HG02588 (cell line): ENCODE measurements at regions not wholly inside any gene's neighbourhood (a gene's known extent, or its start where the extent isn't known, plus 50 kb on each side); places are given as distances from the start of the nearest gene placed in this dataset.
"Not testable (repeated sequence)": the region's sequence is repeated elsewhere in the genome, so short reads cannot be mapped to it uniquely, and the experiment has no call there.

Experiments used
- ATAC-seq: cut with Tn5 transposase; IDR thresholded peaks from one replicate; pipeline ENCODE4 v1.9.1; 2021; ENCODE audit warnings: mild to moderate bottlenecking, moderate library complexity; ENCODE audit not compliant: unreplicated experiment

DNA sequence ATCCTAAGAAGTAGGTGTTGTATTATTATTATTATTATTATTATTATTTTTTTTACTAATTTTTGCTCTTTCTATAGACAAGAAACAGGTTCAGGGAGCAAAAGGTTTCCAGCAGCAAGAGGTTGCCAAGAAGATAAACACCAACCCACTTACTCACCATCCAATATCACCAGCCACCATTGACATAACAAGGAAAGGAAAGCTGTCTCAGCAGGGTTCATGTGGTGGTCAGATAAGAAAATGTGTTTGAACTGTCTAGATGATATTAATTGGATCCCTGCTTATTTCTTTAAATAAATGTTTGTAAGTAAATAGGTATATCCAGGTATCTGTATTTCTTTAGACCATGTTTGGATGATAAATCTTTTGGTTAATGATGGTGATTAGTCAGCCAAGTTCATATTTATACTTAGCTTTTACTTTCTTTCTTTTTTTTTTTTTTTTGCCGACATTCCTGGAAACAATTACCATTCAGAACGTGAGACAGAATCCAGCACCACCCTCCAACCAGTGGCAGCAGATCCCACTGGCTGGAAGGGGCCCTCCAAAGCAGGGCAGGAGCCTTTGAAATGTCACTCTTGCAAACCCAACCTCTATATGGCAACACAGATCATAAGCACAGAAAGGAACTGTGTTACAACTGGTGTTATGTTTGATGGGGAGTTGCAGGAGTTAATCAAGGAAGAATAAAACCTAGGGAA lies 139.2 kb upstream of the ECI2 start:
- no peak for ATAC-seq

DNA sequence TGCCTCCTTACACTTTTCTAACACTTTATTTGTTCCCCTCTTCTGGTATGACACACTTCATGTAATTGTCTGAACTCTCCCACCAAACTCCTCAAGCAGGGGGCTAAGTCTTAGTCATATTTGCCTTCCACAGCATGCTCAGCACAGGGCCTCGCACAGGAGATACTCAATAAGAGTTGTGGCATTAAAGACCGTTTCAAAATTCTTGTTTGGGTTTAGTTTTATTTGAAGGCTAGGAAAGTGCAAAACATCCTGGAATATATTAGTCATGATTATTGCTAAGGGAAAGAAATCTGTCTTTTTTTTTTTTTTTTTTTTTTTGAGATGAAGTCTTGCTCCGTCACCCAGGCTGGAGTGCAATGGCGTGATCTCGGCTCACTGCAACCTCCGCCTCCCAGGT lies 137.6 kb upstream of the ECI2 start:
- ATAC-seq = no peak

DNA sequence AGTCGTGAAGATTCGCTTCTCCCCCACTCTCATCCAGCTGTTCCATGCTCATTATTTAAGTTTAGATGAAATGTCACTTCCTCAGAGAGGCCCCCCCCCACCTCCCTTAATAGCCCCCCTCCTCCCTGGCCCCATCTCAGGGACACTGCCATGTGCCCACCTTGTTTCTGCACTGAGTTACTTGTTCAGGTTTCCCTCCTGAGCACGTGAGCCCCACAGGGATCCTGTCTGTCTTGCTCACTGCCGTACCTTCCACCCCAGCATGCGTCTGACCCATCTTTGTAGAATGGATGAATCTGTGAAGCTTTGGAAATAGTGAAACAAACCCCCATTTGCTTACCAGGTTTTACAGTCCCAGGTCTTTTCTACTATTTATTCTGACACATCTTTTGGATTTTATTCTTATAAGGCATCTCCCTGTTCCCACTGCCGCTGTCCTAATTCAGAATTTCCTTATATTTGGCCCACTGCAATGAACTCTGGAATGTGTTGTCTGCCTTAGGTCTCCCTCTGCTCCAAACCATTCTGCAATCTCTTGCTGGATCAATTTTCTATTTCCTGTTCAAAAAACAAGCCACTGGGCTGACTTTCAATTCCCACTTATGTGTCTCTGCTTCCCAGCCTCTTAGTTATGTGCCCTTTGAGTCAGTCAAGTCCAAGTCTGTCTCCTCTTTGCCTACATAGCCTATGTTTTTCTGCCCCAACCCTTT lies 136.5 kb upstream of the ECI2 start:
- ATAC-seq = no peak

DNA sequence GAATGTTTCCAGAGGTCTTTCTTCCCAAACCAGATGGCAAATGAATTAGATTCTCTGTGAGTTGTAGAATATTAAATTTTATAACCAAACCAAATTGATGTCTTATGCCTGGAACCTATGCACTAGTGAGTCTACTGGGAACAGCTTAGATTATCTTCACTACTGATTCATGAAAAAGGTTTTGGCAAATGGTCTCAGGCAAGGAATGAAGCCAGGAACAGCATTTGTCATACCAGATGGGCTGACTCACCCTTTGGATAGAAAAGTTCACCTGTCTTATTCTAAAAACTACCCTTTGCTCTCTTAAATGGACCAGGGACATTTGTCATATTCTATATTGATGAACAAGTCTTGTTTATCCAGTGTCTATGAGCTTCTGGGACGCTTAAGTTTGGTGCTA lies 135.4 kb upstream of the ECI2 start:
- no peak for ATAC-seq

DNA sequence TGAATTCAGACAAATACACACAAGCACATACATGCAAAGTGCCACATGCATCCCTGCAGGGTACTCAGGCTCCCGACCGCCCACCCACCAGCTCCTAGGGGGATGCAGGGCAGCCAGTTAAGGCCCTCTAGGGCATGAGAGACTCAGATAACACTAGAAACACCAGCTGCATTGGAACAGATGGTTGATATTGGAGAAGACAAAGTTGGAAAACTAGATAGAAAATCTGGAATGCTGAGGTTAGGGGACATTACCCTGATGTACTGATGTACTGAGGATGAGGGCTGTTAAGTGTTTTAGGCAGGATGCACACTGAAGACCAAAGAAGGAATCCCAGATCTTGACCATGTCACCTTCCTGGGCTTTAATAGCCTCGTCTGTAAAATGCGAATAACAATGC lies 134.6 kb upstream of the ECI2 start:
- no peak for ATAC-seq

DNA sequence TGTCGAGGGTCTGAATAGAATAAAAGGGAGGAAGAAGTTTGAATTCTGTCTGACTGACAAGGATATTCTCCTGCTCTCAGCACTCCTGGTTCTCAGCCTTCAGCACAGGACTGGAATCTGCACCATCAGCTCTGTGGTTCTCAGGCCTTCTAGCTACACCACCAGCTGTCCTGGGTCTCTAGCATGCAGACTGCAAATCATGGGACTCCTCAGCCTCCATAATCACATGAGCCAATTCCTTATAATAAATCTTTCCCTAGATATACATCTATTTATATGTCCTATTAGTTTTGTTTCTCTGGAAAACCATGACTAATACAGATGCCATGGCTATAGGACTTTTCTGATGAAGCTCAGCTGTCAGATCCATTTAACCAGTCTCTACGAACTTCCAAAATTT lies 132.8 kb upstream of the ECI2 start:
- ATAC-seq = no peak

DNA sequence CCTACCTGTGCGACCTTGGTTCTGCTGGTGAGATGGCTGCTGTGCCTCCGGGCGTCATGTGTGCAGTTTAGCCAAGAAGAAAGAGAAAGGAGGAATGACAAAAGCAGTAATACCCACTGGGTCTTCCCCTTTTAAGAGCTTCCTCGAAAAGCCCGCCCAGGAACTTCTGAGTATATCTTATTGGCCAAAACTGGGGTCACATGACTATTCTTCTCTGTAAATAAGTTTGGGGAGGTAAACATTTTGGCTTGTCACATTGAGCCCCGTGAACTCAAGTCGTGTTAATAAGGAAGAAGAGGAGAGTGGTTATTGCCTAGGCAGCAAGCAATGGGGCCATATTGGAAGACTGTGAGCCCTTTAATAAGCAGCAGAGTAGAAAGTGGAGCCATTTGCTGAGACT lies 130.4 kb upstream of the ECI2 start:
- no peak for ATAC-seq

DNA sequence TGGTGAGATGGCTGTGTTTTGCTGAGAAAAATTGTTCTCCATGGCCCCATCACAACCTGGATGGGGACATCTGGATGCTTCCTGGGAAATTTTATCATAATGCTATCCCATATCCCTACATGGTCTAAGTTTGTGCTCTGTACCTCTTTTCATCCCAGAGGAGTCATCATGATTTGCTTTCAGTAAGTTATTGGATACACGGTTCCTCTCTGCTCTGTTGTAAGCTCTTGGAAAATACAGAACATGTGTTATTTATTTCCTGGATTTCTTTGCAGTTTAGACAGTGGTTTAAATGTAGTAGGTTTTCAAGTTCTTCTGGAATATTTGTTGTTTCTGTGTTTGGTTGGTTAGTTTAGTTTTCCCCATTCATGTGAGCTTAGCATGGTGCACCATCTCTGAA lies 129.2 kb upstream of the ECI2 start:
- ATAC-seq = no peak

DNA sequence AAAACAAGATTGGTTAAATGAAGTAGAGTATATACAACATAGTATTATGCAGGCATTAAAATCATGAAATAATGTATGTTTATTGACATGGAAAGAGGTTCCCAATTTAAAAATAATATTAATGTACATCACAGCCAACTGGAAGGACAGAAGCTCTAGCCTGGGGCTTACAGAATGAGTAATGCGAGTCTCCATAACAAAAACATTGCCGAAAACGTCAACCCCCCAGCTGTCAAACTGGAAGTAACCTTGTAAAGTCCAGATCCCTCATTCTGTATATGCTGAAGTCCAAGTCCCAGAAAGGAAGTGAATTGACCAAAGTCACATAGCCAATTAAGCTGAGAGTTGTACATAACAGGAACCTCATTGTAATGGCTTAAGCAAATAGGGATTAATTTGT lies 128.7 kb upstream of the ECI2 start:
- ATAC-seq = no peak

DNA sequence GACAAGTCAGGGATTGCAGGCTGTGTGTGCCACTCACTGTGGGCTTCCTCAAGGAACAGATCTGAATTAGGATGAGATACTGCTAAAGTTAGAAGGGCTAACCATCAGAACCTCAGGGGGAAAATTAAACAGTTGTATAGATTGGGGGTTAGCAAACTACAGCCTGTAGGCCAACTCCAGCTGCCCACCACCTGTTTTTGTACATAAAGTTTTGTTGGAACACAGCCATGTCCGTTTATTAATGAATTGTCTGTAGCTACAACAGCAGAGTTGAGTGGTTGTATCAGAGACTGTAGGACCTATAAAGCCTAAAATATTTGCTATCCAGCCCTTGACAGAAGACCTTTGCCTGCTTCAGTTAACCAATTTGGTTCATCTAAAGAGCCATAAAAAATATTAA lies 127.2 kb upstream of the ECI2 start:
- no peak for ATAC-seq

DNA sequence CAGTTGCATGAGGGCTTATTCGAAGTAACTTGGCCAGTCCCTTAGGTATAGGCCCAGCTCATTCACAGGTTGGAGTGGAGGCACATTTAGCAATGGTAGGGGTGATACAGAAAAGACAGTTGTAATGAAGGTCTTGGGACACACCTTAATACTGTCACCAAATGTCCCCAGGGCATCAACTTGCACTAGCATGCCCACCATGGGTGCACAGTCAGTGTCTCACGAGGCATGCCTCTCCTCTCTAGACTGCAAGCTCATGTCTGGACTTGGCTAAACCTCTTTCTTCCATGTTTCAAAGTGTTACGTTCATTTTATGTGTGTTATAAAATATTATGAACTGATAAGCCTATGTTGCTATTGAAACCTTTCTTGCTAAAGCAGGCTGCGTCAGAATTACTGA lies 124.0 kb upstream of the ECI2 start:
- no peak for ATAC-seq

DNA sequence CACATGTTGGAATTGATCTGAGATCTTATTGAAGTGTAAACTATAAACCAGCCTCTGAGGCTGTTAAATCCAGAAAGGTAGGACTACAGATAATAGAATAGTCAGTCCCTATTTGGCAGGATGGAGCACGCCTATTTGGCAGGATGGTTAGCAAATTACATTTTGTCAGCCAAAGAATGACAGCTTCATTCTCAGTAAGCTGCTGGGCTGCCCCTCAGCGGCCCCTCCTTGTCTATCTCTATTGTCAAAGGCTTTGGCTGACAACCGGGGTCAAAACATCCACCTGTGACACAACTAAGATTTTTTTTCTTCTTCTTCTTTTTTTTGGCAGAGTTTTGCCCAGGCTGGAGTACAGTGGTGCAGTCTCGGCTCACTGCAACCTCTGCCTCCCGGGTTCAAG lies 123.4 kb upstream of the ECI2 start:
- no peak for ATAC-seq

DNA sequence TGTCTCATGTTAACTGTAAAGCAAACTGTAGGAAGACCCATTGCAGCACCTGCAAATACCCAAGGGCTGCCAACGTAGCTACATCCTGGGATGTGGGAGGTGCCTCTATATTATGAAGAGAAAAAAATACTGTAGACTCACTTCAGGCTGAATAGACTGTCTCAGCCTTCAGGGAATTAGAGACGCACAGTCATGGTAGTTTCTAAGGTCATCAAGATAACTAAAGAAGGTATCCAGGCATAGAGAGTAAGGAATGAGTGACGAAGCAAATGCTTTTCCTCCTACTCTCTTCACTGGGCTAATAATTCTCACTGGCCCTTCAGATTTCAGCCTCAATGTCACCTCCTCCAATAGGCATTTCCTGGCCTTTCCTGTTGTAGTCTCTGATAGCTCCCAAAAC lies 121.6 kb upstream of the ECI2 start:
- no peak for ATAC-seq

DNA sequence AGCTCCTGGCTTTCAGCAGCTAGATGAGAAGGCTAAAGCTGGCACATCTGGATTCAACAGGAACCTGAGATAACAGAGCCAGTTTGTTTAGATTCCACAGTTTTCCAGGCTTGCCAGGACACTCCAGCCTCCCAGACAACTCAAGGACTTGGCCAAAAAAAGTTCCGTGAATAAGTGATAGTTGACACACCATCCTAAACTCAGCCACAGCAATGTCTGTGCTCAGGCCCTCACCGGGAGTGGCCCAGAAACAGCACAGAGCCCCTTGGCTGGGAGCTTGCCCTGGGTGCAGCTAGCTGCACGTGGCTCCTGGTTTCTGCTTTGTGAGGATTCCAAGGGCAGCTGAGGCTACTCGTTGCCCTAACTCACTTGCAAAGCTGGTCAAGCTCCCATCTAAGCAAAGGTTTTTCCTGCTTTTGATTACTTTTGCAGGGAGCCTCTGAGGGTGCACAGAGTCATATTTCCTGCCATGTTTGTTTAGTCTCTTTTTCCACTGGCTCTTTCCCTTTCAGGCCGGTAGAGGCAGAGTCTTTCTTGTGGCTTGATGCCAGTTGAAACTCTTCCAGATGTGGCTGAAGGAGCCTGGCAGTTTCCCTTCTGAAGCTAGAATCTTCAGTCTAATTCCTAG lies 118.3 kb upstream of the ECI2 start:
- ATAC-seq = no peak

DNA sequence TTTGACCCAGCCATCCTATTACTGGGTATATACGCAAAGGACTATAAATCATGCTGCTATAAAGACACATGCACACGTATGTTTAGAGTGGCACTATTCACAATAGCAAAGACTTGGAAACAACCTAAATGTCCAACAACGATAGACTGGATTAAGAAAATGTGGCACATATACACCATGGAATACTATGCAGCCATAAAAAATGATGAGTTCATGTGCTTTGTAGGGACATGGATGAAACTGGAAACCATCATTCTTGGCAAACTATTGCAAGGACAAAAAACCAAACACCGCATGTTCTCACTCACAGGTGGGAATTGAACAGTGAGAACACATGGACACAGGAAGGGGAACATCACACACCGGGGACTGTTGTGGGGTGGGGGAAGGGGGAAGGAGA lies 117.1 kb upstream of the ECI2 start:
- not testable (repeated sequence) for ATAC-seq

DNA sequence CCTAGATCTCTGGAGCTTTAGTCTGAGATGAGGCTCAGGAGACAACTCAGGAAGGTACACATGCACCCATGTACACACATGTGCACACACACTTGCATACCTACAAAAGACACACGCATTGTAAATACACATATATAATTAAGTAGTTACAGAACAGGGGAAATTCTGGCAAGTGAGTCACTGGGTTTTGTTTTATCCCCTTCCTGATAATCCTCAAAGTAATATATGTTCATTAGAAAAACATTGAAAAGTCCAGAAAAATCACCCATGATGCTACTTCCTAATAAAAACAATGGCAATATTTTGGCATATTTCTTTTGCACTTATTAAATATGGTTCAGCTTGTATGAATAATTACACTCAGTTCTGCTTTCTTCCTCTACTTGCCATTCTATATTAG lies 115.3 kb upstream of the ECI2 start:
- ATAC-seq = no peak

DNA sequence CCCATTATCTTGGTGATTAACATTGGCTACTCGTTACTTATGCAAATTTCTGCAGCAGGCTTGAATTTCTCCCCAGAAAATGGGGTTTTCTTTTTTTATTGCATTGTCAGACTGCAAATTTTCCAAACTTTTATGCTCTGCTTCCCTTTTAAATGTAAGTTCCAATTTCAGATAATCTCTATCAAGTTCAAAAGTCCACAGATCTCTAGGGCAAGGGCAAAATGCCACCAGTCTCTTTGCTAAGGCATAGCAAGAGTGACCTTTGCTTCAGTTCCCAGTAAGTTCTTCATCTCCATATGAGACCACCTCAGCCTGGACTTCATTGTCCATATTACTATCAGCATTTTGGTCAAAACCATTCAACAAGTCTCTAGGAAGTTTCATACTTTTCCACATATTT lies 108.5 kb upstream of the ECI2 start:
- not testable (repeated sequence) for ATAC-seq

DNA sequence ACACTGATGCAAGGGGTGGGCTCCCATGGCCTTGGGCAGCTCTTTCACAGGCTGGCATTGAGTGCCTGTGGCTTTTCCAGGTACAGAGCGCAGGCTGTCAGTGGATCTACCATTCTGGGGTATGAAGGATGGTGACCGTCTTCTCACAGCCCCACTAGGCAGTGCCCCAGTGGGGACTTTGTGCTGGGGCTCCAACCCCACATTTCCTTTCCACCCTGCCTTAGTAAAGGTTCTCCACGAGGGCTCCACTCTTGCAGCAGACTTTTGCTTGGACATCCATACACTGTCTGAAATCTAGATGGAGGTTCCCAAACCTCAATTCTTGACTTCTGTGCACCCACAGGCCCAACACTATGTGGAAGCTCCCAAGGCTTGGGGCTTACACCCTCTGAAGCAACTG lies 107.9 kb upstream of the ECI2 start:
- no peak for ATAC-seq

DNA sequence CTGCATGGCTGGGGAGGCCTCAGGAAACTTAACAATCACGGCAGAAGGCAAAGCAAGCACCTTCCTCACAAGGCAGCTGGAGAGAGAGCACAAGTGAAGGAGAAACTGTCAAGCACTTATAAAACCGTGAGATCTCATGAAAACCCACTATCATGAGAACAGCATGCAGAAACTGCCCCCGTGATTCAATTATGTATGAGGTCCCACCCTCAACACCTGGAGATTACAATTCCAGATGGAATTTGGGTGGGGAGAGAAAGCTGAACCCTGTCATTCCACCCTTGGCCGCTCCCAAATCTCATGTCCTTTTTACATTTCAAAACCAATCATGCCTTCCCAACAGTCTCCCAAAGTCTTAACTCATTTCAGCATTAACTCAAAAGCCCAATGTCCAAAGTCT lies 107.2 kb upstream of the ECI2 start:
- ATAC-seq = no peak

DNA sequence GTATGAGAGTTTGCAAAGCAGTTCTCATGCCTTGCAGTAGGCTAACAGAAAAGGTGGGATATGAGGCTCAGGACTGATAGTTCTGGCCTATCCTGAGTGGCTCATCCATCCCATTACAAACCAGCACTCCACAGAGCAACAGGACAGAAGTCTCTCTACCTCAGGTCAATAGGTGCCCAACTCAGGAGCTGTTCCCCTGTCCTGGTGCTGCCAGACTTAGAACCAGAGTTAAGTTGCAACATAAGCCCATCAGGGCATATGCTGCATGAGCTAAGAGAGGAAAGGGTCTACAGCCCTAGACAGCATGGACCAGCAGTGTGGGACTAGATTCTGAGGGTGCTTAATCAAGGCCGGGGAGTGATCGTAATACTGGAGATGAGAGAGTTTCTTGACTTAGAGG lies 104.8 kb upstream of the ECI2 start:
- ATAC-seq = no peak

DNA sequence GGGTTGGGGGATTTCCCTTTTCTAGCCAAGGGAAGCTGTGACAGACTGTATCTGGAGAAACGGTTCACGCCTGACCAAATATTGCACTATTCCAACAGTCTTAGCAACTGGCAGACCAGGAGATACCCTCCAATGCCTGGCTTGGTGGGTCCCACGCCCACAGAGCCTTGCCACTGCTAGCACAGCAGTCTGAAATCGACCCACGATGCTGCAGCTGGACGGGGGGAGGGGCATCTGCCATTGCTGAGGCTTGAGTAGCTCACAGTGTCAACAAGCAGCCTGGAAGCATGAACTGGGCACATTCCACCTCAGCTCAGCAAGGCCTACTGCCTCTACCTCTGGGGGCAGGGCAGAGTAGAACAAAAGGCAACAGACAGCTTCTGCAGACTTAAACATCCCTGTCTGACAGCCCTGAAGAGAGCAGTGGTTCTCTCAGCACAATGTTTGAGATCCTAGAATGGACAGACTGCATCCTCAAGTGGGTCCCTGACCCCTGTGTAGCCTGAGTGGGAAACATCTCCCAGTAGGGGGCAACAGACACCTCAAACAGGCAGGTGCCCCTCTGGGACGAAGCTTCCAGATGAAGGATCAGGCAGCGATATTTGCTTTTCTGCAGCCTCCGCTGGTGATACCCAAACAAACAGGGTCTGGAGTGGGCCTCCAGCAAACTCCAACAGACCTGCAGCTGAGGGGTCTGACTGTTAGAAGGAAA lies 89.9 kb upstream of the ECI2 start:
- ATAC-seq = no peak
